GM23338 (cell line): ENCODE measurements at regions not wholly inside any gene's neighbourhood (a gene's known extent, or its start where the extent isn't known, plus 50 kb on each side); places are given as distances from the start of the nearest gene placed in this dataset.

Experiments
- ATAC-seq: fragments of 200-7000 bp; cut with Tn5 transposase; 3 replicates; pipeline ENCODE4 v1.9.1; 2020
- DNase-seq: peaks from one replicate; pipeline ENCODE4 v3.0.0-alpha.2; 2015; ENCODE audit warnings: low spot score
- H2AFZ ChIP-seq: fragments of 200-600 bp; sonication (generic); 2 replicates; pipeline ENCODE4 v1.8.0; 2016; ENCODE audit warnings: antibody characterized with exemption, mild to moderate bottlenecking, moderate library complexity
- H3F3A ChIP-seq: fragments of 200-600 bp; sonication (generic); replicated peaks from 2 replicates; pipeline ENCODE4 v1.8.0; 2017; ENCODE audit warnings: antibody characterized with exemption, mixed run types, low read depth
- H3K27ac ChIP-seq: fragments of 200-600 bp; sonication (generic); 2 replicates; pipeline ENCODE4 v1.6.1; 2016; ENCODE audit warnings: low read depth
- H3K27me3 ChIP-seq: fragments of 200-600 bp; sonication (generic); 2 replicates; pipeline ENCODE4 v1.8.0; 2016; ENCODE audit warnings: mild to moderate bottlenecking, mixed run types, moderate library complexity; ENCODE audit not compliant: insufficient read depth
- H3K36me3 ChIP-seq: fragments of 200-600 bp; sonication (generic); 2 replicates; pipeline ENCODE4 v1.8.0; 2016; ENCODE audit warnings: mild to moderate bottlenecking; ENCODE audit not compliant: insufficient read depth
- H3K4me1 ChIP-seq: fragments of 200-600 bp; sonication (generic); 2 replicates; pipeline ENCODE4 v1.8.0; 2016; ENCODE audit warnings: mild to moderate bottlenecking, moderate library complexity; ENCODE audit not compliant: insufficient read depth
- H3K4me2 ChIP-seq: fragments of 200-600 bp; sonication (generic); 2 replicates; pipeline ENCODE4 v1.7.1; 2017; ENCODE audit warnings: mixed run types
- H3K4me3 ChIP-seq: fragments of 200-600 bp; sonication (generic); 2 replicates; pipeline ENCODE4 v1.6.1; 2016; ENCODE audit warnings: mixed run types
- H3K79me2 ChIP-seq: fragments of 200-600 bp; sonication (generic); replicated peaks from 2 replicates; pipeline ENCODE4 v1.8.0; 2017; ENCODE audit warnings: mild to moderate bottlenecking; ENCODE audit not compliant: insufficient read depth
- H3K9me2 ChIP-seq: fragments of 200-600 bp; sonication (generic); 2 replicates; pipeline ENCODE4 v1.8.0; 2017; ENCODE audit not compliant: insufficient read depth
- H4K20me1 ChIP-seq: fragments of 200-600 bp; sonication (generic); replicated peaks from 2 replicates; pipeline ENCODE4 v1.8.0; 2017; ENCODE audit warnings: mild to moderate bottlenecking; ENCODE audit not compliant: insufficient read depth
- H3K27ac Mint-ChIP-seq: 2 replicates; pipeline ENCODE4 v1.8.0; 2020; ENCODE audit warnings: inconsistent platforms, mild to moderate bottlenecking, moderate library complexity, mixed read lengths
- H3K27me3 Mint-ChIP-seq: 3 replicates; pipeline ENCODE4 v1.8.0; 2022; ENCODE audit warnings: low read depth, mild to moderate bottlenecking, moderate library complexity, mixed read lengths, inconsistent platforms; ENCODE audit not compliant: insufficient read depth, poor library complexity
- H3K36me3 Mint-ChIP-seq: 3 replicates; pipeline ENCODE4 v1.8.0; 2021; ENCODE audit warnings: low read depth, mild to moderate bottlenecking, inconsistent platforms, moderate library complexity, mixed read lengths
- H3K4me1 Mint-ChIP-seq: 3 replicates; pipeline ENCODE4 v1.8.0; 2020; ENCODE audit warnings: mild to moderate bottlenecking, inconsistent platforms, mixed read lengths
- H3K4me3 Mint-ChIP-seq: 3 replicates; pipeline ENCODE4 v1.8.0; 2021; ENCODE audit warnings: moderate library complexity, mild to moderate bottlenecking, inconsistent platforms, mixed read lengths
- H3K9me3 Mint-ChIP-seq: 3 replicates; pipeline ENCODE4 v1.8.0; 2020; ENCODE audit warnings: moderate library complexity, mild to moderate bottlenecking, inconsistent platforms, mixed read lengths
- CREB1 ChIP-seq: fragments of 250-450 bp; sonication (Bioruptor Pico); IDR thresholded peaks from 2 replicates; pipeline ENCODE4 v1.5.0; 2020; ENCODE audit warnings: low read depth, mild to moderate bottlenecking, moderate library complexity
- EZH2 ChIP-seq: fragments of 200-600 bp; sonication (generic); IDR thresholded peaks from one replicate; pipeline ENCODE4 v1.8.0; 2017; ENCODE audit warnings: antibody characterized with exemption, mild to moderate bottlenecking, low read depth; ENCODE audit not compliant: unreplicated experiment
- JUNB ChIP-seq: IDR thresholded peaks from one replicate; pipeline ENCODE4 v1.6.1; 2016; ENCODE audit warnings: antibody characterized with exemption; ENCODE audit not compliant: unreplicated experiment
- NANOG ChIP-seq: IDR thresholded peaks from 2 replicates; pipeline ENCODE4 v1.6.1; 2016; ENCODE audit warnings: antibody characterized with exemption, borderline replicate concordance
- POLR2AphosphoS5 ChIP-seq: IDR thresholded peaks from 2 replicates; pipeline ENCODE4 v1.6.1; 2016; ENCODE audit warnings: antibody characterized with exemption, low read depth
- ZNF114 ChIP-seq: fragments of 250-450 bp; sonication (Bioruptor Pico); IDR thresholded peaks from 2 replicates; pipeline ENCODE4 v1.5.0; 2020; ENCODE audit warnings: mild to moderate bottlenecking, moderate library complexity
- ZNF331 ChIP-seq: fragments of 250-450 bp; sonication (Bioruptor Pico); IDR thresholded peaks from 2 replicates; pipeline ENCODE4 v1.5.0; 2020; ENCODE audit warnings: low read depth, mild to moderate bottlenecking, moderate library complexity
- TF ChIP-seq, protein P1 (sequence below), 2 experiments: fragments of 200-600 bp in 1 of 2; sonication (generic) in 1 of 2; conservative IDR thresholded peaks; 2 replicates each; pipeline versions ENCODE4 v1.5.1 to v1.6.1; 2016 to 2017; ENCODE audit warnings: antibody characterized with exemption in 2 of 2, low read depth in 2 of 2, mild to moderate bottlenecking in 2 of 2, moderate library complexity in 1 of 2
- TF ChIP-seq, protein P2 (sequence below): fragments of 250-450 bp; sonication (Bioruptor Pico); IDR thresholded peaks from 2 replicates; pipeline ENCODE4 v1.5.0; 2020; ENCODE audit warnings: mild to moderate bottlenecking, moderate library complexity

GRCh38 chr3:157844216-157844615 is 262.0 kb downstream of the SHOX2 start (continued):
- TF ChIP-seq, protein P1, sequence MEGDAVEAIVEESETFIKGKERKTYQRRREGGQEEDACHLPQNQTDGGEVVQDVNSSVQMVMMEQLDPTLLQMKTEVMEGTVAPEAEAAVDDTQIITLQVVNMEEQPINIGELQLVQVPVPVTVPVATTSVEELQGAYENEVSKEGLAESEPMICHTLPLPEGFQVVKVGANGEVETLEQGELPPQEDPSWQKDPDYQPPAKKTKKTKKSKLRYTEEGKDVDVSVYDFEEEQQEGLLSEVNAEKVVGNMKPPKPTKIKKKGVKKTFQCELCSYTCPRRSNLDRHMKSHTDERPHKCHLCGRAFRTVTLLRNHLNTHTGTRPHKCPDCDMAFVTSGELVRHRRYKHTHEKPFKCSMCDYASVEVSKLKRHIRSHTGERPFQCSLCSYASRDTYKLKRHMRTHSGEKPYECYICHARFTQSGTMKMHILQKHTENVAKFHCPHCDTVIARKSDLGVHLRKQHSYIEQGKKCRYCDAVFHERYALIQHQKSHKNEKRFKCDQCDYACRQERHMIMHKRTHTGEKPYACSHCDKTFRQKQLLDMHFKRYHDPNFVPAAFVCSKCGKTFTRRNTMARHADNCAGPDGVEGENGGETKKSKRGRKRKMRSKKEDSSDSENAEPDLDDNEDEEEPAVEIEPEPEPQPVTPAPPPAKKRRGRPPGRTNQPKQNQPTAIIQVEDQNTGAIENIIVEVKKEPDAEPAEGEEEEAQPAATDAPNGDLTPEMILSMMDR (conservative IDR thresholded peaks at IDR 0.05; ENCODE audit: low read depth in 2 of 2): no peak
- TF ChIP-seq ZNF114 (no peak), ZNF331 (no peak)
- TF ChIP-seq, protein P2, sequence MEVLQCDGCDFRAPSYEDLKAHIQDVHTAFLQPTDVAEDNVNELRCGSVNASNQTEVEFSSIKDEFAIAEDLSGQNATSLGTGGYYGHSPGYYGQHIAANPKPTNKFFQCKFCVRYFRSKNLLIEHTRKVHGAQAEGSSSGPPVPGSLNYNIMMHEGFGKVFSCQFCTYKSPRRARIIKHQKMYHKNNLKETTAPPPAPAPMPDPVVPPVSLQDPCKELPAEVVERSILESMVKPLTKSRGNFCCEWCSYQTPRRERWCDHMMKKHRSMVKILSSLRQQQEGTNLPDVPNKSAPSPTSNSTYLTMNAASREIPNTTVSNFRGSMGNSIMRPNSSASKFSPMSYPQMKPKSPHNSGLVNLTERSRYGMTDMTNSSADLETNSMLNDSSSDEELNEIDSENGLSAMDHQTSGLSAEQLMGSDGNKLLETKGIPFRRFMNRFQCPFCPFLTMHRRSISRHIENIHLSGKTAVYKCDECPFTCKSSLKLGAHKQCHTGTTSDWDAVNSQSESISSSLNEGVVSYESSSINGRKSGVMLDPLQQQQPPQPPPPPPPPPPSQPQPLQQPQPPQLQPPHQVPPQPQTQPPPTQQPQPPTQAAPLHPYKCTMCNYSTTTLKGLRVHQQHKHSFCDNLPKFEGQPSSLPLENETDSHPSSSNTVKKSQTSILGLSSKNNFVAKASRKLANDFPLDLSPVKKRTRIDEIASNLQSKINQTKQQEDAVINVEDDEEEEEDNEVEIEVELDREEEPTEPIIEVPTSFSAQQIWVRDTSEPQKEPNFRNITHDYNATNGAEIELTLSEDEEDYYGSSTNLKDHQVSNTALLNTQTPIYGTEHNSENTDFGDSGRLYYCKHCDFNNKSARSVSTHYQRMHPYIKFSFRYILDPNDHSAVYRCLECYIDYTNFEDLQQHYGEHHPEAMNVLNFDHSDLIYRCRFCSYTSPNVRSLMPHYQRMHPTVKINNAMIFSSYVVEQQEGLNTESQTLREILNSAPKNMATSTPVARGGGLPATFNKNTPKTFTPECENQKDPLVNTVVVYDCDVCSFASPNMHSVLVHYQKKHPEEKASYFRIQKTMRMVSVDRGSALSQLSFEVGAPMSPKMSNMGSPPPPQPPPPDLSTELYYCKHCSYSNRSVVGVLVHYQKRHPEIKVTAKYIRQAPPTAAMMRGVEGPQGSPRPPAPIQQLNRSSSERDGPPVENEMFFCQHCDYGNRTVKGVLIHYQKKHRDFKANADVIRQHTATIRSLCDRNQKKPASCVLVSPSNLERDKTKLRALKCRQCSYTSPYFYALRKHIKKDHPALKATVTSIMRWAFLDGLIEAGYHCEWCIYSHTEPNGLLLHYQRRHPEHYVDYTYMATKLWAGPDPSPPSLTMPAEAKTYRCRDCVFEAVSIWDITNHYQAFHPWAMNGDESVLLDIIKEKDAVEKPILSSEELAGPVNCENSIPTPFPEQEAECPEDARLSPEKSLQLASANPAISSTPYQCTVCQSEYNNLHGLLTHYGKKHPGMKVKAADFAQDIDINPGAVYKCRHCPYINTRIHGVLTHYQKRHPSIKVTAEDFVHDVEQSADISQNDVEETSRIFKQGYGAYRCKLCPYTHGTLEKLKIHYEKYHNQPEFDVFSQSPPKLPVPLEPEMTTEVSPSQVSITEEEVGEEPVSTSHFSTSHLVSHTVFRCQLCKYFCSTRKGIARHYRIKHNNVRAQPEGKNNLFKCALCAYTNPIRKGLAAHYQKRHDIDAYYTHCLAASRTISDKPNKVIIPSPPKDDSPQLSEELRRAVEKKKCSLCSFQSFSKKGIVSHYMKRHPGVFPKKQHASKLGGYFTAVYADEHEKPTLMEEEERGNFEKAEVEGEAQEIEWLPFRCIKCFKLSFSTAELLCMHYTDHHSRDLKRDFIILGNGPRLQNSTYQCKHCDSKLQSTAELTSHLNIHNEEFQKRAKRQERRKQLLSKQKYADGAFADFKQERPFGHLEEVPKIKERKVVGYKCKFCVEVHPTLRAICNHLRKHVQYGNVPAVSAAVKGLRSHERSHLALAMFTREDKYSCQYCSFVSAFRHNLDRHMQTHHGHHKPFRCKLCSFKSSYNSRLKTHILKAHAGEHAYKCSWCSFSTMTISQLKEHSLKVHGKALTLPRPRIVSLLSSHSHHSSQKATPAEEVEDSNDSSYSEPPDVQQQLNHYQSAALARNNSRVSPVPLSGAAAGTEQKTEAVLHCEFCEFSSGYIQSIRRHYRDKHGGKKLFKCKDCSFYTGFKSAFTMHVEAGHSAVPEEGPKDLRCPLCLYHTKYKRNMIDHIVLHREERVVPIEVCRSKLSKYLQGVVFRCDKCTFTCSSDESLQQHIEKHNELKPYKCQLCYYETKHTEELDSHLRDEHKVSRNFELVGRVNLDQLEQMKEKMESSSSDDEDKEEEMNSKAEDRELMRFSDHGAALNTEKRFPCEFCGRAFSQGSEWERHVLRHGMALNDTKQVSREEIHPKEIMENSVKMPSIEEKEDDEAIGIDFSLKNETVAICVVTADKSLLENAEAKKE (CRISPR knock-in tag): no peak

DNA sequence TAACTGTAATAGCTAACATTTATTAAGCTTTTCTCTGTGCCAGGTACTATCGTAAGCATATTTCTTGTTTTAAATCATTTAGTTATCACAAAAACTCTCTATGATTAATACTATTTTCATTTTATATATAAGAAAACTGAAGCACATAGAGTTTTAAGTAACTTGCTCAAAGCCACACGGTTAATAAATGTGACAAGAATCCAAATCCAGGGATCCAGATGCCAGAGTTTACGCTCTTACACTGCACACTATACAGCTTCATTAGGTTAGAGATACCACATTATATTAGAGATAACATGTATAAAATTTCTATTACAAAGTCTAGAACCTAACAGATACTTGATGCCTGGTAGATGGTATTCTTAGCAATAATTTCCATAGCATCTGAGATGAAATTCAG is 265.2 kb downstream of the SHOX2 start:
- no peak overlapping the region for H3K4me2 ChIP-seq
- H3K9me2 ChIP-seq: no peaks in the 10 kb centered on the region
- H3F3A ChIP-seq: no peaks in the 10 kb centered on the region
- no peaks in the 10 kb centered on the region for H3K36me3 ChIP-seq
- H4K20me1 ChIP-seq: no peaks in the 10 kb centered on the region
- Mint-ChIP-seq H3K9me3 (no peaks in the 10 kb centered on the region), H3K27me3 (no peaks in the 10 kb centered on the region), H3K4me1 (no peaks in the 10 kb centered on the region), H3K36me3 (no peaks in the 10 kb centered on the region), H3K27ac (no peak overlapping the region), H3K4me3 (no peak overlapping the region)
- no peak overlapping the region for H2AFZ ChIP-seq
- DNase-seq (no peak), ATAC-seq (no peak)
- H3K4me3 ChIP-seq: no peak overlapping the region
- H3K4me1 ChIP-seq: no peaks in the 10 kb centered on the region
- no peak overlapping the region for H3K27ac ChIP-seq
- H3K79me2 ChIP-seq: no peaks in the 10 kb centered on the region
- H3K27me3 ChIP-seq: no peaks in the 10 kb centered on the region
- TF ChIP-seq, protein P1 (conservative IDR thresholded peaks at IDR 0.05; ENCODE audit: low read depth in 2 of 2): no peak
- TF ChIP-seq JUNB (no peak), EZH2 (no peak), ZNF331 (no peak), CREB1 (CRISPR knock-in tag) (no peak), POLR2AphosphoS5 (no peak), ZNF114 (no peak), NANOG (no peak)
